ENCODE measurements at regions not wholly inside any gene's neighbourhood (a gene's known extent, or its start where the extent isn't known, plus 50 kb on each side); places are given as distances from the start of the nearest gene placed in this dataset.
"Not testable (repeated sequence)": the region's sequence is repeated elsewhere in the genome, so short reads cannot be mapped to it uniquely, and the experiment has no call there.

DNA sequence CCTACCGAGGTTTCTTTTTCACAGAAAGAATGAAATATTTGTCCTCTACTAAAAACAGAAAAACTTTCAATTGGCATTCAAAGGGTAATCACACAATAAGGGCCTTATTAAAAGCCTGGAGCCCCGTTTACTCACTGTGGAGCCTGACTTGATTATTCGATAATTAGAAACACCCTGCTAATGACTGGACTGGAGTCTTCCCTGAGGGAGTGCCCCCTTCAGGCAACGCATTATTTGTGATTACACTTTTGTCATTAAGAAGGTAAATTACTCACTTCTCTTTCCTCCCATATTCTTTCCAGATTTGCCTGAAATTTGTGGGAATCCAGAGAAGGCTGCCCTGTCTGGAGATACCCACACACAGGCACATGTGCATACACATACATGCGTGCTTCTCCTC lies 444.2 kb upstream of the NPVF start:
- DNase-seq = no peak

DNA sequence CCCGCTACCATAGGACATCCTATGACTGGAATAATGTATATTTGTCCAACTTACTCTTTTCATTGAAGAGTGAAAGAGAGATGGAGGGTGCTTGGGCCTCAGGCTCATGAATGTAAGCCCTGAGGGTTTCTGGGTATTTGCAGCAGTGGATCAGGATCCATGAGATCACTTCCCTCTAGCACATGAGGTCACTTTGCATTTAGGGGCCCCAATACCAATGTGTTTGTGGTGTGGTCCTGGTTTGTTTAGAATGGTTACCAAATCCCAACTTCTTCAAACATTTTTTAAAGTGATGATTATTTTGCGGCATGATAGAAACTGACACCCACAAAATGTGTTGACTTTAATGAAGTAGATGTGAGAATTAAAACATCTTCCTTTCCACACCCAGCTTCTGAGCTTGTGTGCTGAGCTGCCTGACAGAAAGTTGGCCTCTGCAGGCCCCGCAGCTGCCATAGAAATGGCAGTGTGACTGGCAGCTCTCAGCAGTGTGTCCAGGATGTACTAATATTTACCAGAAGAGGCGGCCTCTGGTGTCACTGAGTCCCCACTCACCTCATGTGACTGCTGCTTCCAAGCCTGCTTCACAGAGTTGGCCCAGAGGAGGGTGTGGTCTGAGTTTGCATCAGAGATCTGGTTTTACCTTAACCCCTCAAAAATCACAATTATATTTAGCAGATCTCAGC lies 447.6 kb upstream of the NPVF start:
- DNase-seq = no peak

DNA sequence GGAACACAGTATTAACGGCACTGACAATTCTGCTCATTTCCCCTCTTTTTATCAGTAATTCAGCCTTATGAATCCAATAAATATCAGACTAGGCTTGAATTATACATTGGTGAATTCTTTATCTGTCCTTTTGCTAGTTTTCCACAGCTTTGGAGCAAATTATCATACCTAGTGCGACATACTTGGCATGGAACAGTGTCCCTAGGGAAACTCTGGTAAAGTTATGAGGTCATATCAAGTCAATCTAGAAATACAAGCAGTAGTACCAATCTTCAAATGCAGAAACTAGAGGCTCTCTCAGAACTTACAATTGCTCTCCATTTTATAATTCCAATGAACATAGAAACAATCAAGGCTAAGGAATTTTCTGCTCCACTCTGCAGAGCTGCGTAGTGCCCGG lies 449.3 kb upstream of the NPVF start:
- no peak for DNase-seq

DNA sequence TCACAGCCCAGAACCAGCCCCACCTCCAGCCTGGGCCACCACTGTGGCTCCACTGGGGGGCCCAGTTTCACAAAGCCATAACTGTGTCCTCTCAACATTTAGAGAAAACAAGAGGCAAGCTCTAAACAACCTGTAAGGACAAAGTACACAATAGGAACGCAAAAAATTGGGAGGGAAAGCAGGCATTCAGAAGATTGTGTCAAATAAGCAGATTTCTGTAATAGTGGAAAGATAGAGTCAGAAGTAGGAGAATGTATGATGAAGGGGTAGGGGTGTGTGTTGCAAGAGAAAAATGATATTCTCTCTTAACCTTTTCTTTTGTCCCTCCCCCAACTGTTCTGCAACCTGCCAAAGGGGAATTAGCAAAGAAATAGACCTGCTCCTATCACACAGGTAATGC lies 449.9 kb upstream of the NPVF start:
- no peak for DNase-seq

DNA sequence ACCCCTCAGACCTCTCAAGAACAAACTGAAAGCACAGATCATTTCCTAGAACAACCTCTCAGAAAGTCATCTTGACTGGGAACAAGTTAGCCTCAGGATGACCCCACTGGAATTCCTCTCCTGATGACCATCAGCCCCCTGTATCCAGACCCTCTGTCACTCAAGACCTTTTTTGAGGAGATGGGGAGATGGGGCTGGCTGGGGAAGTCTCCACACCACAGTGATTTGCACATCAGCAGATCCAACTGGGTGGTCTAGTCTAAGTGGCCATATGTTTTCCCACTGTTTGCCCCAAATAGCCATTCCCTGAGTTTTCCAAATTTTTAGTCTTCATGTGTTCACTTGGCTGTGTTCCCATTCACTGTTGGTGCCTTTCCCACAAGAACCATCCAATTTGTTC lies 452.4 kb upstream of the NPVF start:
- DNase-seq = no peak

DNA sequence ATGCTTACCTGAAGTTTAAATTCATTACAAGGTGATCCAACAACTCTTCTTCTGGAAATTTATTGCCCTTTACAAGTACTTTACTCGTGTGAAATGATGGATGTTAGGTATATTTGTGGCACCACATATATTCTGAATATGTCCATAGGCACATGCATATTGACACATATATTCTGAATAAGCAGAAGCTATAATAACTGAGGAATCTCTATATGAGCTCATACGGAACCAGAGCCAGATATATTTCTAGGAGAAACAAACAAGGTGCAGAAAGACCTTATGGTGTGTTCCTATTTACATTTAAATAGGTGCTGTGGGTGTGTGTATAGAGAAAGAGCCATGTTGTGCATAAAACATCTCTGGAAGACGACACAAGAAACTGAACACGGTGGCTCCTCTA lies 456.1 kb upstream of the NPVF start:
- DNase-seq = no peak

DNA sequence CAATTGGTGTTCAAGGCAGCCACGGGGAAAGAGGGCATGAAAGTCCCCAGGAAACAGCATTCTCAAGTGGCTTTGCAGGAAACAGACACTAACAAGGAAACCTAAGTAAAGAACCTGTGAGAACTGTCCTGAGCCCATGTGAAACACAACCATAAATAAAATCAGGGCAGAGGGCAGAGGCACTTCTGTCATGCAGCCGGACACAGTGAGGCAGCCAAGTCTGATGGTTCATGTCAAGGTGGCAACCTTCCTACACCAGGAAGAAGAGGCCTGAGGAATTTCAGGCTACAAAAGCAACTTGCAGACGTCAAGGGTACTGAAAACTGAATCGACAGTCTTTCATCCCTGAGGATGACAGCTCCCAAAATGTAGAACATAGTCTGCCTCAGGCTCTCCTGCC lies 458.2 kb upstream of the NPVF start:
- DNase-seq = no peak

DNA sequence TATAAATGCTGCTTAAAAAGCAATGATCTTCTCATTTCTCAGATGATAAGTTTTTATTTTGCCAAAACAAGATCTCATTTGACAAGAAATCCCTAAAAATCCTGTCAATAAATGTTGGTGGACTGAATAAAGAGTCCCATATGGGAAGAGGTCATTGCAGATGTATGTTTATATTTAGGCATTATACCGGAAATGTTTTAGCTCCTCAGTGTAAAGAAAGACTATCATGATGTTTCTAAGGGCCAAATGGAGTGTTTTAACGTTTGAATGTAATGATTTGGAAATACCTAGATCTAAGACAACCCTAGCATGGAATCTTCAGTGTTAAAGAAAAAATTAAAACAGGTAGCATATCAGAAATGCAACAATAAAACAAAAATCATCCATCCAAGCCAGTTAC lies 457.8 kb upstream of the NFE2L3 start:
- no peak for DNase-seq

DNA sequence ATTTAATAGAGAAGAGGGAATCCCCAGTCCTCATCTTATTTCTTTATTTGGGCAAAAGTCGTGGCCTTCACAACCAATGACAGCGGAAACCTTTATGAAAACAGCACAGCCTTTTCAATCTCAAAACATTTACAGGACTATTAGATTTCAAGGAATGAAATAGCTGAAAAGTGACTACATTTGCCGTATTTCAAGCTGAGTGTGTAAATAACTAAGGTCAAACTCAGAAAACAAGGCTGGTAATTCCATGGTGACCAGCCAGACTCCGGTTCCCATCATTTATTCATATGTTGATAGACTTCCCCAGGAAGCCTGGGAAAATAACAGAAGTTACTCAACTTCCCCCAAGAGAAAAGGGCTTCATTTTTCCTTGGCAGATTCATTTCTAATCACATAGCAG lies 457.3 kb upstream of the NFE2L3 start:
- no peak for DNase-seq

DNA sequence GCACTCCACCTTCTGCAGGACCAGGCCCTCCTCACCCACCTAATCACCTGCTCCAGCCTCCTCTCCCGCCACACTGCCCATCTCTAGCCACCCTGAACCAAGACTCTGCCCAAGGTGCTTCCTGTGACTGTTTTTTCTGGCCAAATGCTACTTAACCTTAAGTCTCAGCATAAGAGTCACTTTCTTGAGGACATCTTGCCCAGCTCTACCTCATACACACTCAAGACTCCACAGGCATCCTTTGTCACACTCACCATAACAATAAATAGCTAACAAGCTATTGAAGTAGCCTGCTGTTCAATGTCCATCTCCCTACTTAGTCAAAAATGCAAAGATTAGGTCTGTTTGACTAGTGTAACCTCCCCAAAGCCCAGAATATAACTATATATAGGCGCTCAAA lies 455.4 kb upstream of the NFE2L3 start:
- no peak for DNase-seq

DNA sequence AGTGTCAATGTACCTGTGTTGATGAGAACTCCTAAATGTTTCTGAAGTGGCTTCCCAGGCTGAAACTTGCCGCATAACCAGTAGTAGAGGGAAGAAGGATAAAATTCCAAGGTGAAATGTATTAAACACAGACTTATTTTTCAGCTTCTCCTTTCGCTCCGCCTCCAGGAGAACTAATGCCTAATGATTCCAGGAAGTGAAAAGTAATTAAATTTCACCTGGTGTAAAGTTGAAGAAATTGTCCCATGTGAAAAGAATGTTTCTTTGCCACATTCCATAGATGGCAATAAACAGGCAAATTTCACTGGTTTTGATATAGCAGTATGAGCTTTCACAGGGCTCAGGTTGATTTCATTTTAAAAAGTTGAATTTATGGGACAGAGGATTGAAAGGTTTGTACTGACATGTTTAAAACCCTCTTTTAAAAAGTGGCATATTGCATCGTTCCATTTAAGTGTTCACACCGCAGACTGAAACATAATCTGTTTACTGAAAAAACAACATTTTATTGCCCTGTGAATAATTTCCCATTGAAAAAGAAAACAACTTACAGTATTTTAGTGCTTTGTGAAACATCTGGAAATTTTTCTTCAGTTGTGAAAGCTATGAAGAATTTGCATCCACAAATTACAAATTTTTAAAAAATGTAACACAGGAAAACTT lies 453.4 kb upstream of the NFE2L3 start:
- DNase-seq = no peak

DNA sequence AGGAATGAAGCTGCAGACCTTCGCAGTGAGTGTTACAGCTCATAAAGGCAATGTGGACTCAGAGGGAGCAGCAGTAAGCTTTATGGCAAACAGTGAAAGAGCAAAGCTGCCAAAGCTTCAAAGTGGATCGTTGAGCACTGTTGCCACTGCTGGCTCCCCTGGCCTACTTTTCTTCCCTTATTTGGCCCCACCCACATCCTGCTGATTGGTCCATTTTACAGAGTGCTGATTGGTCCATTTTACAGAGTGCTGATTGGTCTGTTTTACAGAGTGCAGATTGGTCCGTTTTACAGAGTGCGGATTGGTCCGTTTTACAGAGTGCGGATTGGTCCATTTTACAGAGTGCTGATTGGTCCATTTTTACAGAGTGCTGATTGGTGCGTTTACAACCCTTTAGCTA lies 451.9 kb upstream of the NFE2L3 start:
- not testable (repeated sequence) for DNase-seq

DNA sequence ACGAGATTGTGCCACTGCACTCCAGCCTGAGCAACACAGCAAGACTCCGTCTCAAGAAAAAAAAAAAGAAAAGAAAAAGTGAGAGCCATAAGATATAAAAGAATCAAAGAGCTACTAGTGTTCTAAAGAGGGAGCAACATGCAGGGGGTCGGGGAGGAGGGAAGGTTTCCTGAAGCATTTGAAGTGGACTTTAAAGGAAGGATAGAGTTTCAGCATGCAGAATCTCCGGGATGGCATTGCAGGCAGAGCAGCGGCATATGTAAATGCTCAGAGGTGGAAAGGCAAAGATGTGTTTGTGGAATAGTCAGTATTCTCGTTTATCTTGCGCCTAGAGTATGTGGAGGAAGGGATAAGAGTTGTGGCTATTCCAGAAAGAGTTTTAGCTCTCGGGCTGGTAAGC lies 447.6 kb upstream of the NFE2L3 start:
- no peak for DNase-seq

DNA sequence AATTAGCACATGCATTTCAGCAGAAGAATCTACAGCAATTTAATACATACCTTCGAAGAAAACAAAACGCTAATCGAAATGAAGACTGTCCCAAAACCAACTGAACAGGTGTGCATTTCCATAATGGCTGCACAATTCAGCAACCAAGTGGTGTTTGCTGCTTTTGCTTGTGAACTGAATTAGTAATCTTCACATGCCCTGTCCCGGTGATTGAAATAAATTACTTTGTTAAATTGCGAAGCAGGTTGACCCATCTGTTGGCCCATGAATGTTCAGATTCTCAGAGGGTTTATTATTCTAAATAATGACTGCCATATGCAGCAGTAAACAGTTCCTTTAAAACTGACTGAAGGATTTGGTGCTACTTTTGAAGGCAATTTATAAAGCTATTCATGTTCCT lies 445.2 kb upstream of the NFE2L3 start:
- DNase-seq = no peak

DNA sequence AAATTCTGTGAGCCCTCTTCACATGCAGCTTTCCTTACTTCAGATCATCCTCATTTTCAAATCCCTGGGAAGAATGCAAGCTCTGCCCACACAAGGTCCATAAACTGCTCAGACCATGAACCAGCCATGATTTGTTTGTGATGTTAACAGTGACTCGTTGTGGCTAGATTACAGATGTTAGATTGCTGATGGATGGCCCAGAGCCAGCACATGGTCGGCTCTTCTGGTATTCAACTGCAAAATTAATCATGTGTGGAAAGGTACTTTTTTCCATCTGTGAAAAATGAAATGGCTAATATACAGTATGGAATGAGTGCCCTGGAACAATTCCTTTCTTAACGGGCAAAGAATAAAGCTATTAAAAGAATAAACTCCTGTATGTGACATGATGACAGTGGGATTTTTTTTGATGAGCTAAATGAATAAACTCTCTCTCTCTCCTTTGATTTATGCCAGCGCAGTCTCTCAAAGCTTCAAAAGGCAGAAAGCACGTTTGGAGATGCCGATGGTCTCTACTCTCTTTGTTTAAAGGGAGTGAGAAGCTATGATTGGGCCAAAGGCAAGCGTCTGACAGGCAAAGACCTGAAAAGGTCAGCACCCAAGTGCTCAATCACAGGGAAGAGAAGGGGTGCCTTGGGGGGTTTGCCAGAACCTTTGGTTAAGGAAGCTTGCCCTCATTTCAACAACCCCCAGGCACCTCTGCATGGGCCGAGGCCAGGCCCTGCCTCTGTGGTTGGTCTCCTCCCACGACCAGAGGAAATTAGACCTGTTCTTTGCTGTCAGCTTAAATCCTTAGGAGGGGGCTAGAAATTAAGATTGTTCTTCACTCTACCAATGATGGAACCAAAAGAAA lies 444.0 kb upstream of the NFE2L3 start:
- DNase-seq = no peak

DNA sequence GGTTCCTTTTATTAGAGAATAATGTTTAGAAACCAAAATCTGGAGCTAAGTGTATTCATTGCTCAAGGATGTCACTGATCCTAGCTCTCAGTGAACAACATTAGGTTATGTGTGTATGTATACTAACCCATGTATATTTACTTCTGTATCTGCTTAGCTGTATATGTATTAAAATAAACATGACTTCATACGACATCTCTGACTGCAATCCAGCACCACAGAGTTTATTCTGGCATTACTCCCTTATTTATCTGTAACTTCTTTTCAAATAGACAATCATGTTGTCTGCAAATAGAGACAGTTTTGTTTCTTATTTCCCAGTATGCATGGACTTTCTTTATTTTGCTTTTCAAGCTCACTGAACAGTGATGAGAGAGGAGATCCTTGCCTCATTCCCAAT lies 441.0 kb upstream of the NFE2L3 start:
- DNase-seq = no peak

DNA sequence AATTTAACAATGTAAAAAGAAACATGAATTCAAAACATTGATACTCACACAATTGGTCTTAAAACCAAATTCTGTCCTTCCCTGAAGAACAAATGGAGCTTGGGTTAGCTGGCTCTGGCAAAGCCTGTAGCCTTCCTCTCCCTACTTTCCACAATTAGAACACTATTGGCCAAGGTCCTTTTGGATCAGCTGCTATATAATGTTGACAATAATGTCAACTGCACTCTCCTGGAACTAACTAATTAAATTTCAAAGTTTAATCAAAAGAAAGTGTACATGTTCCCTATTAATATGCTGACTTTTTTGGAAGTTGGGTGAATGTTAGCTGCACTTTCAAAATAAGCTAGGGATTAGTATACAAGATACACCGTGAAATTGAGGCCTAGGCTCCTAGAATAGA lies 440.1 kb upstream of the NFE2L3 start:
- no peak for DNase-seq

DNA sequence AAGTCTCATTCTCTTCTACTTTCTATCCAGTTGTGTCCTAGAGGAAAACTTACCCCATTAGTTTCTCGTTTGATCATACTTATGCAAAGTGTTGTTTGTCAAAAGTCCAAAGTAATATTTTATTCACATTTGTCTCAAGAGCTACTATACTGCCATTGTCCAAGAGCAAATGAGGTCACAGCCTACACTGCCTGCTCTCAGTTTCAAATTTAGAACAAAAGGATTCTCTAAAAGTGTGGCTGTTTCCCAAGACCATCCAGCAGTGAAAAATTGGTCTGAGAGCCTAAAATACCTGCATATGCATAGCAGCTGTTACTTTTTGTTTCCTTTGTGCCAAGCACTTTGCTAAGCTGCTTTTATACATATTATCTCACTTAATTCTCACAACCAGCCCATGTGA lies 439.5 kb upstream of the NFE2L3 start:
- DNase-seq = no peak

DNA sequence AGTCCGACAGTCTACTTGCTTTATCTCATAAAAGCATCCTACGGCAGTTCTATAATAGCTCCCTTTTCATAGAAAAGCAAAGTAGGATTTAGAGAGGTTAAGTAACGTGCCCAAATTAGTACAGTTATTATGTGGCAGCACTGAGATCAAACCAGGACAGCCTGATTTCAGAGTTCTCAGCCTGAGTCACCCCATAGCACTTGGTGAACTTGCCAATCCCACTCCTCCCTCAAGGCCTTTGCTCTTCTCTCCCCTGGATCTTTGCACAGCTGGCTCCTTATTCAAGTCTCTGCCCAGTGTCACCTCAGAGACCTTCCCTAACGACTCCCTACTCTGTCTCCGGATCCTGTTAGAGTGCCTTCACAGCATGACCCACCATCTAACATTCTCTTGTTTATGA lies 438.0 kb upstream of the NFE2L3 start:
- no peak for DNase-seq

DNA sequence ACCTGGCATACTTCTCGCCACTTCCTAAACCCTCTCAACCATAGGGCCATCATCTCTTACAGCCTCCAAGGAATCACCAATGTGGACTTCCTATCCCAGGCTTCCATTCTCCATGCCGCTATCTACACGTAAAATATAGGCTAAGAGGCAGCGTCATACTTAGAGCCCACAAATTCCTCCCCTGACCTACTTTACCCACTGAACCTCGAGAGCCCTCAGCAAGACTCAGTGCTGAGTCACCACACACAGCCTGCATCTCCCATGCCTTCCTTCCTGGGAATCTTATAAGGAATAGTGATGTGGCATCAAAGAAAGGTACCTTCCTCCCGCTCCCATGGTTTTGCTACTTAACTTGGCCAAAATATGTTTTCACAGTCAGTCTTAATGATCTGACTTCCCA lies 435.6 kb upstream of the NFE2L3 start:
- DNase-seq = no peak

DNA sequence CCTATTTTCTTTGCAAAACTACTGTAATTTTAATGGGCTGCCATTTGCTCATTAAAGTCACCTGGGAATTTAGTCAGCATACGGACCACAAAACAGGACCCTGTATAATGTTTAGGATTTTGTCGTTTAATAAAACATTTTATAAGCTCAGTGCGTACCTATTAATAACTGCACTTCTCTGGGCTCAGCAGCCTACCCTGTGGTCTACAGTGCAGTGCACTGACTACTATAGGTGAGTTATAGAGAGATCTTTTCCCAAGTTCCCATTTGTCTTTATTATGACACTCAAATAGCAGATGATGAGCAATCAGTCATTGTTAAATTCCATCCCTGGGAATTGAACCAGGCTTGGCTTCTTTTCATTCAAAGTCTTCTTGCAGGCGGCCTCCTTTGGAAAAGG lies 433.4 kb upstream of the NFE2L3 start:
- no peak for DNase-seq

DNA sequence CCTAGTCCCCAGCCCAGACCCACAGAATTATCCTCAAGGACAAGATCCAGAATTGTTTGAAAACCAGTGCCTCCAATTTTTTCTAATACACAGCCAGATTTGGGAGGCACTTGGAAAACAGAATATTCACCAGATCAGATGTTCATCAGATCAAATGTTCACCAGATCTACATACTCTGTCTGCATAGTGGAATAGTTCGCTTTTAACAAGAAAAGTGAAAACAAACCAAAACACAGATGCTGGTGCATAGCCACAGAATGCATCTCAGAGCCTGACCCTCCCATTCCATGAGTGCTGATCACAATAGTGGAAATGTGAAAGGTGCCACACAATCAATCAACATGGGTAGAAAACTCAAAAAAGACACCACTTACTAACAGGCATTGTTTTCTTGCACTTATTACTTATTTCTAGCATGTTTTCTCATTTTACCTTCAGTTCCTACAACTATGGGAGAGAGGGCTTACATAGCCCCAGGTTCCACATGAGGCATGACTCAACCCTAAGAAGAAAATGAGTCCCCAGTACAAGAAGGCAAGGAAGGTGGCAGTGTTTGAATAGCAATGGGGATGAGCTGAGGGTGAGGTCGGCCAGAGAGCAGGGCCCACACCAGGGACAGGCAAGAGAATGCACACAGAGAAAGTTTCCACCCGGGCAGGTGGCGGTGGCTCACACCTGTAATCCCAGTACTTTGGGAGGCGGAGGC lies 432.7 kb upstream of the NFE2L3 start:
- DNase-seq = no peak

DNA sequence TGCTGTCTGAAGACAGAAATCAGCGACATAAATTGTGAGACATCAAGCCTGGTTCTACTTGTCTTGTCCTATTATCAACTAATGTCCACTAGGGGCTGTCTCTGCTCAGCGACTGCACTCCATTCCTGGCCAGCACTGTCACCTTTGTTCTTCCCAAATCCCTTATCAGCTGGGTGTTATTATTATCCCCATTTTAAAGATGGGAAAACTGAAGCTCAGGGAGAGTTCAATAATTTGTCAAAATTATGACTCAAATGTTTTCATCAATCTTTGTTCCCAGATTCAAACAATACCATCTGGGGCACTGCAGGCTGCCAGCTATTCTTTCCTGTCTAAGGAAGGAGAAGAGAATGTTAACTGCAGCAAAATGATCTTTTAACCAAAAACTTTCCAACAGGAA lies 431.6 kb upstream of the NFE2L3 start:
- DNase-seq = no peak

DNA sequence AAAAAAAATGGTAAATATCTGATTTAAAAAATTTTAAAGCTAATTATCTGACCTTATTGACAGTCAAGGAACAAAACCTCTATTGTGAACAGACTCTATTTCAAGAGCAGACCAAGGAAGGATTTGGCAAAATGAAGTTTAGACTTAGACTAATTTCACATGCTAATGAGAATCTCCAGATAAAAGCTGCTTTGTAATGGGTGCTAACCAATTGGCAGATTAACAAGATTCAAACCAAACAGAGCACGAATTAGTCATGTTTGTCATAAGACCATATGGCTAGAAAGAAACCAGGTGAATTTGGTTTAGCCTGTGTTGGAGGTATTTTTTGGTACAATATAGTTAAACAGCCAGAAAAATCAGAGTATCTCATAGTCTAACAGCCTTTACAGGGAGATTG lies 429.1 kb upstream of the NFE2L3 start:
- no peak for DNase-seq
